DND-41 (cell line): ENCODE measurements at regions not wholly inside any gene's neighbourhood (a gene's known extent, or its start where the extent isn't known, plus 50 kb on each side); places are given as distances from the start of the nearest gene placed in this dataset.

Experiments used
- ATAC-seq: fragments of 200-7000 bp; cut with Tn5 transposase; 3 replicates; pipeline ENCODE4 v1.9.1; 2021; ENCODE audit warnings: low read depth; ENCODE audit not compliant: insufficient read depth
- DNase-seq: peaks from one replicate; pipeline ENCODE4 v3.0.0-alpha.2; 2020
- H2AFZ ChIP-seq: 2 replicates; pipeline ENCODE4 v1.6.0; 2012; ENCODE audit warnings: low read depth, low read length
- H3K27ac ChIP-seq: 2 replicates; pipeline ENCODE4 v1.5.1; 2012; ENCODE audit warnings: low read length, inconsistent platforms
- H3K27me3 ChIP-seq: fragments of 200-600 bp; sonication (generic); 2 replicates; pipeline ENCODE4 v1.6.0; 2012; ENCODE audit warnings: low read length, mild to moderate bottlenecking, inconsistent platforms; ENCODE audit not compliant: insufficient read depth, poor library complexity
- H3K36me3 ChIP-seq: 2 replicates; pipeline ENCODE4 v1.5.1; 2012; ENCODE audit warnings: low read length, inconsistent platforms; ENCODE audit not compliant: insufficient read depth
- H3K4me1 ChIP-seq: 2 replicates; pipeline ENCODE4 v1.5.1; 2012; ENCODE audit warnings: mild to moderate bottlenecking, low read length; ENCODE audit not compliant: insufficient read depth
- H3K4me2 ChIP-seq: 2 replicates; pipeline ENCODE4 v1.6.0; 2012; ENCODE audit warnings: mild to moderate bottlenecking, moderate library complexity, low read length, inconsistent platforms; ENCODE audit not compliant: insufficient read depth
- H3K4me3 ChIP-seq, 2 experiments: fragments of 200-600 bp in 1 of 2; shearing (Covaris generic) in 1 of 2; 2 replicates each; pipeline ENCODE4 v1.5.1; 2012 to 2016; ENCODE audit warnings: inconsistent platforms in 2 of 2, low read length in 2 of 2, mild to moderate bottlenecking in 2 of 2, low read depth in 1 of 2, moderate library complexity in 1 of 2
- H3K79me2 ChIP-seq: 2 replicates; pipeline ENCODE4 v1.6.0; 2012; ENCODE audit warnings: low read length, inconsistent platforms; ENCODE audit not compliant: insufficient read depth
- H3K9ac ChIP-seq: 2 replicates; pipeline ENCODE4 v1.6.0; 2012; ENCODE audit warnings: low read depth, mild to moderate bottlenecking, inconsistent platforms, low read length, moderate library complexity
- H3K9me3 ChIP-seq: 2 replicates; pipeline ENCODE4 v1.5.1; 2012; ENCODE audit warnings: low read length, moderate library complexity, mild to moderate bottlenecking, inconsistent platforms; ENCODE audit not compliant: insufficient read depth, severe bottlenecking
- H4K20me1 ChIP-seq: 2 replicates; pipeline ENCODE4 v1.6.0; 2012; ENCODE audit warnings: low read length; ENCODE audit not compliant: insufficient read depth
- EZH2 ChIP-seq: IDR thresholded peaks from 3 replicates; pipeline ENCODE4 v1.6.1; 2012; ENCODE audit warnings: borderline replicate concordance, low read depth, mild to moderate bottlenecking, moderate library complexity, low read length, inconsistent platforms; ENCODE audit not compliant: severe bottlenecking
- TF ChIP-seq, protein P1 (sequence below): IDR thresholded peaks from 2 replicates; pipeline ENCODE4 v1.5.1; 2012; ENCODE audit warnings: borderline replicate concordance, low read length, moderate library complexity, mild to moderate bottlenecking; ENCODE audit not compliant: poor library complexity, severe bottlenecking; ENCODE audit errors: extremely low read depth

DNA sequence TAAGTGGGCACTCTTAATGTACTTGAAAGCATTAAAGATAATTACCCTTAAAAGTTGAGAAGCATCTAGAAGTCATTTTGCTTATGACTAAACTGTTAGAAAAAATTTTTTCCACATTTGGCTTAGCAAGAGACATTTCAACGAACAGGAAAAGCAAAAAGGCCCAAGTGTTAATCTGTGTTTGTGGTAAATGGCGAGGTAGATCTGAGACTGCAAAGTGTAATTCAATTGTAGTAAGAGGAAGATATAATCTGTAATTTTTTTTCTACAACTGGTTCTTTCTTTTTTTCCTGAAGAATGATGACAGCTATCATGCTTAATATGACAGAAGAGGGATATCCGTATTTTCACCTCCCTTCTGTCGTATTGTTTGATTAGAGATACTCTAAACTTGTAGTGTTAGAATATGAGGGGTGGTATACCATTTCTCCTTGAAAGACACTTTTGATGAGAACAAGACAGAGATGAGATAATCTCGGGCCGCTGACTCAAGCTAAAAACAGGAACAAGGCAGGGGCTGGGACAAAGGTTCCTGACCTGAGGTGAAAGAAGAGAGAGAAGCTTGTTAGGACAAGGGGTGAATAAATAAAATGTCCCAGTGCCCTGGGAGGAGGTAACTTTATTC is 459.3 kb upstream of the ZNF608 start:
- Histone ChIP-seq H3K4me1 (peaks cover 30% of the 10 kb centered on the region), H3K9ac (peak overlapping the region; percentile 50), H3K4me3 (peak overlapping the region in 1 of 2 experiments; percentile 33; a peak in 1 of 4 replicates), H3K9me3 (peaks cover 3% of the 10 kb centered on the region), H3K36me3 (no peaks in the 10 kb centered on the region), H3K4me2 (peak overlapping the region; percentile 47), H4K20me1 (no peaks in the 10 kb centered on the region), H2AFZ (peak overlapping the region; percentile 73), H3K27ac (peak overlapping the region; percentile 87), H3K27me3 (no peaks in the 10 kb centered on the region), H3K79me2 (no peaks in the 10 kb centered on the region)
- TF ChIP-seq, protein P1, sequence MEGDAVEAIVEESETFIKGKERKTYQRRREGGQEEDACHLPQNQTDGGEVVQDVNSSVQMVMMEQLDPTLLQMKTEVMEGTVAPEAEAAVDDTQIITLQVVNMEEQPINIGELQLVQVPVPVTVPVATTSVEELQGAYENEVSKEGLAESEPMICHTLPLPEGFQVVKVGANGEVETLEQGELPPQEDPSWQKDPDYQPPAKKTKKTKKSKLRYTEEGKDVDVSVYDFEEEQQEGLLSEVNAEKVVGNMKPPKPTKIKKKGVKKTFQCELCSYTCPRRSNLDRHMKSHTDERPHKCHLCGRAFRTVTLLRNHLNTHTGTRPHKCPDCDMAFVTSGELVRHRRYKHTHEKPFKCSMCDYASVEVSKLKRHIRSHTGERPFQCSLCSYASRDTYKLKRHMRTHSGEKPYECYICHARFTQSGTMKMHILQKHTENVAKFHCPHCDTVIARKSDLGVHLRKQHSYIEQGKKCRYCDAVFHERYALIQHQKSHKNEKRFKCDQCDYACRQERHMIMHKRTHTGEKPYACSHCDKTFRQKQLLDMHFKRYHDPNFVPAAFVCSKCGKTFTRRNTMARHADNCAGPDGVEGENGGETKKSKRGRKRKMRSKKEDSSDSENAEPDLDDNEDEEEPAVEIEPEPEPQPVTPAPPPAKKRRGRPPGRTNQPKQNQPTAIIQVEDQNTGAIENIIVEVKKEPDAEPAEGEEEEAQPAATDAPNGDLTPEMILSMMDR: no peak
- no peak for TF ChIP-seq EZH2
- DNase-seq (peak; percentile 49), ATAC-seq (peak; percentile 88)

DNA sequence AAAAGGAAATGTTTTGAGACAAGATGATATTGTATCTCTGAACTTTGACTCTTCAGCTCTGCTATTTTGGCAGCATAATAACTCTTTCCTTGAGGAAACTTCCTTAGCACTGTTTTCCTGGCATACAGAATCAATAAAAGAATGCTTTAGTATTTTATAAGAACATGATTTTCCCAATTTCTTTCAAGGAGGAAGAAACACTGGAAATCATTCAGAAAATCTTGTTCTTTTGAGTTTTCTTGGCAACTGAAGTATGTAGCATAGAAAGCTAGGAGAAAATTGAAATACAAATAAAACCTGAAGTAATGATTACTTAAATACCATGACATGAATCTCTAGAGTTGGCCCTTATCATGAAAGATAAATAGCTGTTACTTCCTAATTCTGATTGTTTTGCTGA is 461.4 kb upstream of the ZNF608 start:
- H3K36me3 ChIP-seq: no peaks in the 10 kb centered on the region
- no peaks in the 10 kb centered on the region for H3K79me2 ChIP-seq
- ATAC-seq: no peak
- H4K20me1 ChIP-seq: no peaks in the 10 kb centered on the region
- no peak overlapping the region for H2AFZ ChIP-seq
- no peak overlapping the region for H3K4me3 ChIP-seq
- H3K27ac ChIP-seq: no peak overlapping the region
- H3K9ac ChIP-seq: no peak overlapping the region
- TF ChIP-seq EZH2: no peak
- TF ChIP-seq, protein P1: no peak
- DNase-seq: no peak
- peaks cover 26% of the 10 kb centered on the region for H3K4me1 ChIP-seq
- peaks cover 3% of the 10 kb centered on the region for H3K9me3 ChIP-seq
- H3K4me2 ChIP-seq: no peak overlapping the region
- no peaks in the 10 kb centered on the region for H3K27me3 ChIP-seq

DNA sequence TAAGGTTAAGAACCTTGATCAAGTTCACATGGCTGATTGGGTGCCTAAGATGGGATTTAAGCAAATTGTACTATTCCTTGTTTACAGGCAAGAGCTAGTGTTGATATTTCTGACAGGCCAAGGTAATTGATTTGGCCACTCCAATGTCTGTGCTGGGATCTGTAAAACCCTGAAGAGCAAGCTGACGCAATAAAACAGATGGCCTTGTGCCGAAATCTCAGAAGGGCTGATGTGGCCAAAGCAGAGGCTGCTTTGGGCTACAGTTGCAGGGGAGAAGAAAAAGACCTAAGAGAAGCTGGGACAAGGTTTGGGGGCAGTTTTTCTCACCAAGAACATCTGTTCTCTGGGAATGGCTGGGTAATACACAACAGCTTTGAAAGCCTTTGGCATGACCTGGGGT is 463.2 kb upstream of the ZNF608 start:
- no peak overlapping the region for H3K4me2 ChIP-seq
- no peak overlapping the region for H2AFZ ChIP-seq
- peaks cover 20% of the 10 kb centered on the region for H3K4me1 ChIP-seq
- no peak for TF ChIP-seq EZH2
- TF ChIP-seq, protein P1: no peak
- H3K27ac ChIP-seq: no peak overlapping the region
- H3K4me3 ChIP-seq: no peak overlapping the region
- H3K9me3 ChIP-seq: peaks cover 1% of the 10 kb centered on the region
- ATAC-seq (no peak), DNase-seq (no peak)
- no peaks in the 10 kb centered on the region for H3K79me2 ChIP-seq
- H4K20me1 ChIP-seq: no peaks in the 10 kb centered on the region
- H3K36me3 ChIP-seq: no peaks in the 10 kb centered on the region
- H3K27me3 ChIP-seq: no peaks in the 10 kb centered on the region
- H3K9ac ChIP-seq: no peak overlapping the region
